ENCODE measurements at regions not wholly inside any gene's neighbourhood (a gene's known extent, or its start where the extent isn't known, plus 50 kb on each side); places are given as distances from the start of the nearest gene placed in this dataset.
"Not testable (repeated sequence)": the region's sequence is repeated elsewhere in the genome, so short reads cannot be mapped to it uniquely, and the experiment has no call there.

DNA sequence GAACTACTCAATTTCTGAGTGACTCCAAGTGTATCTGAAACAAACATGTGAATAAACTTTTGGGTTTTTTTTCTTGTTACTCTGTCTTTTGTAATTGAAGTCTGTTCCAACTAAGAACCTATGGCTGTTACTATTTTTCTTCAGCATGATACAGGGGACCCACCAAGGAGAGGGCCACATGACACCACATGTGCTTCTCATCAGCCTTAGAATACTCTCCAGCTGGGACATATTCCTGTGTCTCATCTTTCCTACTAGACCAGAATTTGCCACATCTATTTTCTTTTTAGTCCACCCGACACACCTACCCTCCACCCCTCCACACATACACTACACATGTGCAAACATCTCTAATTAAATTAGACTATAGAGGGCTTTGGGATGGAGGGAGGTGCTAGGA is 191.7 kb upstream of the NDUFV2 start:
- Histone ChIP-seq H3K9ac (ENCODE audit: low read depth in 1 of 2, low read length in 2 of 2) (no peak overlapping the region), H3K36me3 (ENCODE audit: control insufficient read depth in 4 of 4, insufficient read depth in 3 of 4, low read depth in 1 of 4, low read length in 3 of 4) (no peaks in the 10 kb centered on the region), H3K4me1 (ENCODE audit: control insufficient read depth in 4 of 4, insufficient read depth in 4 of 4, low read length in 3 of 4) (no peaks in the 10 kb centered on the region), H3K9me3 (ENCODE audit: control insufficient read depth in 4 of 4, low read length in 3 of 4) (no peaks in the 10 kb centered on the region), H3K27me3 (ENCODE audit: control insufficient read depth in 4 of 4, insufficient read depth in 4 of 4, low read length in 3 of 4) (no peaks in the 10 kb centered on the region), H3K4me3 (ENCODE audit: low read depth in 1 of 3, low read length in 3 of 3) (no peak overlapping the region), H3K27ac (ENCODE audit: low read depth in 1 of 2, low read length in 2 of 2) (no peak overlapping the region)
- TF ChIP-seq RXRA (IDR thresholded peaks at IDR 0.05) = no peak
- TF ChIP-seq MAX (IDR thresholded peaks at IDR 0.05) = no peak
- TF ChIP-seq FOXA1 (IDR thresholded peaks at IDR 0.05) = no peak
- no peak for TF ChIP-seq HNF4A (conservative IDR thresholded peaks at IDR 0.05)
- TF ChIP-seq, protein P1, sequence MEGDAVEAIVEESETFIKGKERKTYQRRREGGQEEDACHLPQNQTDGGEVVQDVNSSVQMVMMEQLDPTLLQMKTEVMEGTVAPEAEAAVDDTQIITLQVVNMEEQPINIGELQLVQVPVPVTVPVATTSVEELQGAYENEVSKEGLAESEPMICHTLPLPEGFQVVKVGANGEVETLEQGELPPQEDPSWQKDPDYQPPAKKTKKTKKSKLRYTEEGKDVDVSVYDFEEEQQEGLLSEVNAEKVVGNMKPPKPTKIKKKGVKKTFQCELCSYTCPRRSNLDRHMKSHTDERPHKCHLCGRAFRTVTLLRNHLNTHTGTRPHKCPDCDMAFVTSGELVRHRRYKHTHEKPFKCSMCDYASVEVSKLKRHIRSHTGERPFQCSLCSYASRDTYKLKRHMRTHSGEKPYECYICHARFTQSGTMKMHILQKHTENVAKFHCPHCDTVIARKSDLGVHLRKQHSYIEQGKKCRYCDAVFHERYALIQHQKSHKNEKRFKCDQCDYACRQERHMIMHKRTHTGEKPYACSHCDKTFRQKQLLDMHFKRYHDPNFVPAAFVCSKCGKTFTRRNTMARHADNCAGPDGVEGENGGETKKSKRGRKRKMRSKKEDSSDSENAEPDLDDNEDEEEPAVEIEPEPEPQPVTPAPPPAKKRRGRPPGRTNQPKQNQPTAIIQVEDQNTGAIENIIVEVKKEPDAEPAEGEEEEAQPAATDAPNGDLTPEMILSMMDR (IDR thresholded peaks at IDR 0.05; ENCODE audit: low read depth, low read length, missing input control) = no peak
- no peak for DNase-seq (ENCODE audit: low spot score)
- WGBS = 98% methylated on average over 1 of the region's 1 CpG

DNA sequence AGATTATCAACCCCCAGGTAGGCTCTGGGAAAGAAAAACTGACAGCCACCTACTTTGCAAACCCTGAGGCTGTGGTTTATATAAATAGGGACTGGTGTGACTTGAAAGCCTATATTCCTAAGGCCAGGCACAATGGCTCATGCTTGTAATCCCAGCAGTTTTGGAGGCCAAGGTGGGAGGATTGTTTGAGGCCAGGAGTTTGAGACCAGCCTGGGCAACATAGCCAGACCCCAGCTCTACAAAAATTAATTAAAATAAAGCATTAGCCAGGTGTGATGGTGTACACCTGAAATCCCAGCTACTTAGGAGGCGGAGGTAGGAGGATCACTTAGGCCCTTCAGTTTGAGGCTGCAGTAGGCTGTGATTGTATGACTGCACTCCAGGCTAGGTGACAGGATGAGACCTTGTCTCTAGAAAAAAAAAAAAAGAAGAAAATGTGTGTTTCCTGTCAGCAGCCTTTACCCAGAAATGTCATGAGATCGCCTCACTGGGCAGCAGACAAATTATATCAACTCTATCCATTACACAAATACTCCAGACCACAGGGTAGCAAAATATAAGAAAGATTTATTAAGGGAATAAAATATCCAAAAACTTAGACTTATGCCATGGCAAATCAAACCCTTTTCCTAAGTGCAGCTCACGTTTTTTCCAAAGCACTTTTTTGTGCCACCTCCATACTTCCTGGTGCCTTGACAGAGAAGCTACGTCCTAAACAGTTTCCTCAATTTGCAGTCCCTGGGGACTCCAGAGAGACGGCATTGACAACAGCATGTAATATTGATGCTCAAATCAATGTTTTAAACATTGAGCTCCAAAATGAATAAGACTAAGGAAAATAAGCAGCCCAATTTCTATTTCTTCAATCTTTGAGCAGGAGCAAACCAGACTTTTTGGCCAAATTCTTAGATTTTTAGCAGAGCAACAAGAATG is 190.8 kb upstream of the NDUFV2 start:
- Histone ChIP-seq H3K9ac (ENCODE audit: low read depth in 1 of 2, low read length in 2 of 2) (no peak overlapping the region), H3K4me1 (ENCODE audit: control insufficient read depth in 4 of 4, insufficient read depth in 4 of 4, low read length in 3 of 4) (no peaks in the 10 kb centered on the region), H3K9me3 (ENCODE audit: control insufficient read depth in 4 of 4, low read length in 3 of 4) (no peaks in the 10 kb centered on the region), H3K27ac (ENCODE audit: low read depth in 1 of 2, low read length in 2 of 2) (no peak overlapping the region), H3K4me3 (ENCODE audit: low read depth in 1 of 3, low read length in 3 of 3) (no peak overlapping the region), H3K27me3 (ENCODE audit: control insufficient read depth in 4 of 4, insufficient read depth in 4 of 4, low read length in 3 of 4) (no peaks in the 10 kb centered on the region), H3K36me3 (ENCODE audit: control insufficient read depth in 4 of 4, insufficient read depth in 3 of 4, low read depth in 1 of 4, low read length in 3 of 4) (no peaks in the 10 kb centered on the region)
- WGBS = 86% methylated on average over 5 of the region's 5 CpGs
- no peak for DNase-seq (ENCODE audit: low spot score)
- TF ChIP-seq FOXA1 (IDR thresholded peaks at IDR 0.05) (no peak), JUND (IDR thresholded peaks at IDR 0.05) (no peak)

GRCh38 chr18:8912348-8913326 is 189.9 kb upstream of the NDUFV2 start:
- Histone ChIP-seq H3K27ac (ENCODE audit: low read depth in 1 of 2, low read length in 2 of 2) (no peak overlapping the region), H3K27me3 (ENCODE audit: control insufficient read depth in 4 of 4, insufficient read depth in 4 of 4, low read length in 3 of 4) (no peaks in the 10 kb centered on the region), H3K9me3 (ENCODE audit: control insufficient read depth in 4 of 4, low read length in 3 of 4) (no peaks in the 10 kb centered on the region), H3K4me1 (ENCODE audit: control insufficient read depth in 4 of 4, insufficient read depth in 4 of 4, low read length in 3 of 4) (no peaks in the 10 kb centered on the region), H3K36me3 (ENCODE audit: control insufficient read depth in 4 of 4, insufficient read depth in 3 of 4, low read depth in 1 of 4, low read length in 3 of 4) (no peaks in the 10 kb centered on the region), H3K4me3 (ENCODE audit: low read depth in 1 of 3, low read length in 3 of 3) (no peak overlapping the region), H3K9ac (ENCODE audit: low read depth in 1 of 2, low read length in 2 of 2) (no peak overlapping the region)
- WGBS = 89% methylated on average over 17 of the region's 17 CpGs
- TF ChIP-seq FOXA1 (IDR thresholded peaks at IDR 0.05) = no peak
- no peak for TF ChIP-seq MAX (IDR thresholded peaks at IDR 0.05)
- no peak for TF ChIP-seq YY1 (IDR thresholded peaks at IDR 0.05)
- no peak for TF ChIP-seq EGR1 (IDR thresholded peaks at IDR 0.05; ENCODE audit: low read depth in 2 of 2)
- TF ChIP-seq GABPA (IDR thresholded peaks at IDR 0.05 in 1 of 2, conservative IDR thresholded peaks at IDR 0.05 in 1 of 2) = no peak
- DNase-seq (ENCODE audit: low spot score) = no peak

- not testable (repeated sequence) for DNase-seq (ENCODE audit: low spot score); H3K36me3 ChIP-seq (ENCODE audit: control insufficient read depth in 4 of 4, insufficient read depth in 3 of 4, low read depth in 1 of 4, low read length in 3 of 4); H3K4me3 ChIP-seq (ENCODE audit: low read depth in 1 of 3, low read length in 3 of 3); H3K9me3 ChIP-seq (ENCODE audit: control insufficient read depth in 4 of 4, low read length in 3 of 4); H3K4me1 ChIP-seq (ENCODE audit: control insufficient read depth in 4 of 4, insufficient read depth in 4 of 4, low read length in 3 of 4); H3K27me3 ChIP-seq (ENCODE audit: control insufficient read depth in 4 of 4, insufficient read depth in 4 of 4, low read length in 3 of 4); H3K27ac ChIP-seq (ENCODE audit: low read depth in 1 of 2, low read length in 2 of 2); H3K9ac ChIP-seq (ENCODE audit: low read depth in 1 of 2, low read length in 2 of 2)
- 86% methylated on average over 14 of the region's 14 CpGs for WGBS
These were observed 188.7 kb upstream of the NDUFV2 start for GRCh38 chr18:8913606-8914403.

DNA sequence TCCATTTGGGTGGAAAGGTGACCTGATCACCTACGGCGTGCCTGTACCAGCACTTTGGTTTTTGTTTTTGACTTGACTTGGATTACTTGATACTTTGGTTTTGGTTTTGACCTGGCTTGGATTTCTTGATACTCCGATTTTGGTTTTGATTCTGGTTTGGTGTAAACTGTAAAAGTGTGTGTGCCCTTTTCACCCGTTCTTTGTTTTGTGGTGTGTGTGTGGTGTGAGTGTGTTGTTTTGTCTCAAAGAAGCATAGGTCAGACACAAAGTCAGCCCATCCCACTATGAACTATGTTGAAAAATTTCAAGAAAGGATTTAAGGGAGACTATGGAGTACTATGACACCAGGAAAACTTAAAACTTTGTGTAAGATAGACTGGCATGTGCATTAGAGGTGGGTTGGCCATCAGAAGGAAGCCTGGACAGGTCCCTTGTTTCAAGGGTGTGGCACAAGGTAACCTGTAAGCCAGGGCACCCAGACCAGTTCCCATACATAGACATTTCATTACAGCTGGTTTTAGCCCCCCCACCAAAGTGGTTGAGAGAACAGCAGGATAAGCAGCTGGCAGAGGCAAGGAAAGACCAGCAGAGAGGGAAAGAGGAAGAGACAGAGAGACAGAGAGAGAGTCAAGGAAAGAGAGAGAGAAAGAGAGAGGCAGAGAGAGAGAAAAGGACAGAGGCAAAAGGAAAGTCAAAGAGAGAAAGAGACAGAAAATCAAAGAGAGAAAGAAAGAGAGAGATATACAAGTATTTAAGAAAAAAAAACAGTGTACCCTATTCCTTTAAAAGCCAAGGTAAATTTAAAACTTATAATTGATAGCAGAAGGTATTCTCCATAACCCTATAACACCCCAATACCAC is 187.9 kb upstream of the NDUFV2 start:
- WGBS = 94% methylated on average over 4 of the region's 4 CpGs

More for the DNA sequence above, 187.9 kb upstream of the NDUFV2 start:
- not testable (repeated sequence) for H3K4me3 ChIP-seq (ENCODE audit: low read depth in 1 of 3, low read length in 3 of 3); DNase-seq (ENCODE audit: low spot score); H3K4me1 ChIP-seq (ENCODE audit: control insufficient read depth in 4 of 4, insufficient read depth in 4 of 4, low read length in 3 of 4); H3K9ac ChIP-seq (ENCODE audit: low read depth in 1 of 2, low read length in 2 of 2); H3K27ac ChIP-seq (ENCODE audit: low read depth in 1 of 2, low read length in 2 of 2); H3K36me3 ChIP-seq (ENCODE audit: control insufficient read depth in 4 of 4, insufficient read depth in 3 of 4, low read depth in 1 of 4, low read length in 3 of 4); H3K27me3 ChIP-seq (ENCODE audit: control insufficient read depth in 4 of 4, insufficient read depth in 4 of 4, low read length in 3 of 4); H3K9me3 ChIP-seq (ENCODE audit: control insufficient read depth in 4 of 4, low read length in 3 of 4)
